ENCODE measurements at regions not wholly inside any gene's neighbourhood (a gene's known extent, or its start where the extent isn't known, plus 50 kb on each side); places are given as distances from the start of the nearest gene placed in this dataset.

GRCh38 chr2:18980786-18981430, 377.5 kb downstream of the OSR1 start:
- H3K4me3 ChIP-seq (ENCODE audit: low read depth in 1 of 3, low read length in 3 of 3), result no peak overlapping the region
- no peak for DNase-seq (ENCODE audit: low spot score)
- peaks cover 0 to 14% (median 2%) of the 10 kb centered on the region in 4 donors for H3K4me1 ChIP-seq (ENCODE audit: control insufficient read depth in 4 of 4, insufficient read depth in 4 of 4, low read length in 3 of 4)
- no peaks in the 10 kb centered on the region for H3K36me3 ChIP-seq (ENCODE audit: control insufficient read depth in 4 of 4, insufficient read depth in 3 of 4, low read depth in 1 of 4, low read length in 3 of 4)
- TF ChIP-seq HNF4G (IDR thresholded peaks at IDR 0.05) (no peak), EGR1 (IDR thresholded peaks at IDR 0.05; ENCODE audit: low read depth in 2 of 2) (no peak), HNF4A (conservative IDR thresholded peaks at IDR 0.05) (no peak), ATF3 (IDR thresholded peaks at IDR 0.05) (no peak), MAX (IDR thresholded peaks at IDR 0.05) (no peak), JUND (IDR thresholded peaks at IDR 0.05) (no peak), SP1 (IDR thresholded peaks at IDR 0.05) (no peak), GABPA (IDR thresholded peaks at IDR 0.05 in 1 of 2, conservative IDR thresholded peaks at IDR 0.05 in 1 of 2) (no peak), TAF1 (conservative IDR thresholded peaks at IDR 0.05) (no peak), RAD21 (IDR thresholded peaks at IDR 0.05) (no peak), FOXA2 (IDR thresholded peaks at IDR 0.05) (no peak), NR2F2 (IDR thresholded peaks at IDR 0.05) (no peak), YY1 (IDR thresholded peaks at IDR 0.05) (no peak), RXRA (IDR thresholded peaks at IDR 0.05) (no peak), FOXA1 (IDR thresholded peaks at IDR 0.05) (no peak), ZBTB33 (IDR thresholded peaks at IDR 0.05) (no peak)
- TF ChIP-seq, protein P1, sequence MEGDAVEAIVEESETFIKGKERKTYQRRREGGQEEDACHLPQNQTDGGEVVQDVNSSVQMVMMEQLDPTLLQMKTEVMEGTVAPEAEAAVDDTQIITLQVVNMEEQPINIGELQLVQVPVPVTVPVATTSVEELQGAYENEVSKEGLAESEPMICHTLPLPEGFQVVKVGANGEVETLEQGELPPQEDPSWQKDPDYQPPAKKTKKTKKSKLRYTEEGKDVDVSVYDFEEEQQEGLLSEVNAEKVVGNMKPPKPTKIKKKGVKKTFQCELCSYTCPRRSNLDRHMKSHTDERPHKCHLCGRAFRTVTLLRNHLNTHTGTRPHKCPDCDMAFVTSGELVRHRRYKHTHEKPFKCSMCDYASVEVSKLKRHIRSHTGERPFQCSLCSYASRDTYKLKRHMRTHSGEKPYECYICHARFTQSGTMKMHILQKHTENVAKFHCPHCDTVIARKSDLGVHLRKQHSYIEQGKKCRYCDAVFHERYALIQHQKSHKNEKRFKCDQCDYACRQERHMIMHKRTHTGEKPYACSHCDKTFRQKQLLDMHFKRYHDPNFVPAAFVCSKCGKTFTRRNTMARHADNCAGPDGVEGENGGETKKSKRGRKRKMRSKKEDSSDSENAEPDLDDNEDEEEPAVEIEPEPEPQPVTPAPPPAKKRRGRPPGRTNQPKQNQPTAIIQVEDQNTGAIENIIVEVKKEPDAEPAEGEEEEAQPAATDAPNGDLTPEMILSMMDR (IDR thresholded peaks at IDR 0.05; ENCODE audit: low read depth, low read length, missing input control), result no peak
- TF ChIP-seq, protein P2, sequence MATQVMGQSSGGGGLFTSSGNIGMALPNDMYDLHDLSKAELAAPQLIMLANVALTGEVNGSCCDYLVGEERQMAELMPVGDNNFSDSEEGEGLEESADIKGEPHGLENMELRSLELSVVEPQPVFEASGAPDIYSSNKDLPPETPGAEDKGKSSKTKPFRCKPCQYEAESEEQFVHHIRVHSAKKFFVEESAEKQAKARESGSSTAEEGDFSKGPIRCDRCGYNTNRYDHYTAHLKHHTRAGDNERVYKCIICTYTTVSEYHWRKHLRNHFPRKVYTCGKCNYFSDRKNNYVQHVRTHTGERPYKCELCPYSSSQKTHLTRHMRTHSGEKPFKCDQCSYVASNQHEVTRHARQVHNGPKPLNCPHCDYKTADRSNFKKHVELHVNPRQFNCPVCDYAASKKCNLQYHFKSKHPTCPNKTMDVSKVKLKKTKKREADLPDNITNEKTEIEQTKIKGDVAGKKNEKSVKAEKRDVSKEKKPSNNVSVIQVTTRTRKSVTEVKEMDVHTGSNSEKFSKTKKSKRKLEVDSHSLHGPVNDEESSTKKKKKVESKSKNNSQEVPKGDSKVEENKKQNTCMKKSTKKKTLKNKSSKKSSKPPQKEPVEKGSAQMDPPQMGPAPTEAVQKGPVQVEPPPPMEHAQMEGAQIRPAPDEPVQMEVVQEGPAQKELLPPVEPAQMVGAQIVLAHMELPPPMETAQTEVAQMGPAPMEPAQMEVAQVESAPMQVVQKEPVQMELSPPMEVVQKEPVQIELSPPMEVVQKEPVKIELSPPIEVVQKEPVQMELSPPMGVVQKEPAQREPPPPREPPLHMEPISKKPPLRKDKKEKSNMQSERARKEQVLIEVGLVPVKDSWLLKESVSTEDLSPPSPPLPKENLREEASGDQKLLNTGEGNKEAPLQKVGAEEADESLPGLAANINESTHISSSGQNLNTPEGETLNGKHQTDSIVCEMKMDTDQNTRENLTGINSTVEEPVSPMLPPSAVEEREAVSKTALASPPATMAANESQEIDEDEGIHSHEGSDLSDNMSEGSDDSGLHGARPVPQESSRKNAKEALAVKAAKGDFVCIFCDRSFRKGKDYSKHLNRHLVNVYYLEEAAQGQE (IDR thresholded peaks at IDR 0.05), result no peak
- H3K9me3 ChIP-seq (ENCODE audit: control insufficient read depth in 4 of 4, low read length in 3 of 4), result no peaks in the 10 kb centered on the region
- no peaks in the 10 kb centered on the region for H3K27me3 ChIP-seq (ENCODE audit: control insufficient read depth in 4 of 4, insufficient read depth in 4 of 4, low read length in 3 of 4)
- no peak overlapping the region for H3K9ac ChIP-seq (ENCODE audit: low read depth in 1 of 2, low read length in 2 of 2)
- no peak overlapping the region for H3K27ac ChIP-seq (ENCODE audit: low read depth in 1 of 2, low read length in 2 of 2)
- 51% methylated on average over 6 of the region's 6 CpGs for WGBS

All from liver (tissue), 8 donors.